Fibroblast of villous mesenchyme (primary cell): ENCODE measurements at regions not wholly inside any gene's neighbourhood (a gene's known extent, or its start where the extent isn't known, plus 50 kb on each side); places are given as distances from the start of the nearest gene placed in this dataset.

Experiments
- DNase-seq: peaks from one replicate; pipeline ENCODE4 v3.0.0-alpha.2; 2010; ENCODE audit warnings: low read depth
- H3K4me3 ChIP-seq: 2 replicates; pipeline ENCODE4 v1.5.1; 2011; ENCODE audit warnings: low read depth, mild to moderate bottlenecking, low read length
- CTCF ChIP-seq: IDR thresholded peaks from 2 replicates; pipeline ENCODE4 v1.5.1; 2012; ENCODE audit warnings: low read depth, mild to moderate bottlenecking, low read length; ENCODE audit not compliant: insufficient read depth

GRCh38 chr5:27682600-27682999, 644.2 kb upstream of the CDH9 start:
- TF ChIP-seq CTCF: no peak
- no peak overlapping the region for H3K4me3 ChIP-seq
- DNase-seq: no peak

GRCh38 chr5:27652505-27652904, 614.1 kb upstream of the CDH9 start:
- no peak overlapping the region for H3K4me3 ChIP-seq
- no peak for DNase-seq
- TF ChIP-seq CTCF: no peak

GRCh38 chr5:27639005-27639612, 600.7 kb upstream of the CDH9 start:
- no peak for TF ChIP-seq CTCF
- H3K4me3 ChIP-seq: no peak overlapping the region
- no peak for DNase-seq

- no peak for TF ChIP-seq CTCF
- no peak for DNase-seq
Observed at GRCh38 chr5:27619982-27620381, 581.6 kb upstream of the CDH9 start.

GRCh38 chr5:27612161-27612560, 573.8 kb upstream of the CDH9 start:
- TF ChIP-seq CTCF: no peak
- no peak overlapping the region for H3K4me3 ChIP-seq
- no peak for DNase-seq

More at GRCh38 chr5:27619982-27620381, 581.6 kb upstream of the CDH9 start:
- H3K4me3 ChIP-seq: no peak overlapping the region

- no peak for TF ChIP-seq CTCF
- H3K4me3 ChIP-seq: no peak overlapping the region
Observed at GRCh38 chr5:27608992-27609391, 570.6 kb upstream of the CDH9 start.

GRCh38 chr5:27598576-27598975, 560.2 kb upstream of the CDH9 start:
- no peak for TF ChIP-seq CTCF
- H3K4me3 ChIP-seq: no peak overlapping the region
- DNase-seq: no peak

More at GRCh38 chr5:27608992-27609391, 570.6 kb upstream of the CDH9 start:
- no peak for DNase-seq
